GM12801 (cell line): ENCODE measurements at regions not wholly inside any gene's neighbourhood (a gene's known extent, or its start where the extent isn't known, plus 50 kb on each side); places are given as distances from the start of the nearest gene placed in this dataset.

Source experiments
- CTCF ChIP-seq: IDR thresholded peaks from one replicate; pipeline ENCODE4 v1.5.1; 2011; ENCODE audit warnings: control low read depth; ENCODE audit not compliant: insufficient read length; ENCODE audit errors: extremely low read depth

- TF ChIP-seq CTCF, result no peak
Observed at GRCh38 chr1:30598571-30599114, 124.7 kb downstream of the MATN1 start.

- no peak for TF ChIP-seq CTCF
Observed at GRCh38 chr1:30597711-30598110, 125.7 kb downstream of the MATN1 start.

- TF ChIP-seq CTCF, result no peak
Observed at GRCh38 chr1:30596891-30597290, 126.5 kb downstream of the MATN1 start.

GRCh38 chr1:30596470-30596869 is 126.9 kb downstream of the MATN1 start:
- no peak for TF ChIP-seq CTCF

GRCh38 chr1:30589083-30589482 is 134.3 kb downstream of the MATN1 start:
- TF ChIP-seq CTCF, result no peak

- no peak for TF ChIP-seq CTCF
Observed at GRCh38 chr1:30588311-30589073, 134.9 kb downstream of the MATN1 start.

GRCh38 chr1:30586671-30587070 is 136.7 kb downstream of the MATN1 start:
- TF ChIP-seq CTCF, result no peak
